Spleen (tissue), 11 donors: ENCODE measurements at regions not wholly inside any gene's neighbourhood (a gene's known extent, or its start where the extent isn't known, plus 50 kb on each side); places are given as distances from the start of the nearest gene placed in this dataset.

Source experiments
- DNase-seq: peaks from one replicate; pipeline ENCODE4 v3.0.0-alpha.2; 2020
- H3K27ac ChIP-seq, 8 donors: fragments of 200-600 bp; sonication (generic) in 7 of 8; 1 replicate in 4 of 8; 2 replicates in 4 of 8; pipeline versions ENCODE4 v1.5.0 to v1.8.0; 2016 to 2021; ENCODE audit warnings: inconsistent platforms in 4 of 8, mild to moderate bottlenecking in 4 of 8, moderate library complexity in 1 of 8
- H3K27me3 ChIP-seq, 7 donors: fragments of 200-600 bp; sonication (generic) in 6 of 7; replicated peaks in 1 of 7; 1 replicate in 4 of 7; 2 replicates in 3 of 7; pipeline versions ENCODE4 v1.5.0 to v1.8.0; 2016 to 2021; ENCODE audit warnings: inconsistent platforms in 3 of 7, mild to moderate bottlenecking in 1 of 7
- H3K36me3 ChIP-seq, 6 donors: fragments of 200-600 bp; sonication (generic) in 5 of 6; 1 replicate in 4 of 6; 2 replicates in 2 of 6; pipeline versions ENCODE4 v1.5.0 to v1.8.0; 2016 to 2021; ENCODE audit warnings: inconsistent platforms in 2 of 6
- H3K4me1 ChIP-seq, 6 donors: fragments of 200-600 bp; sonication (generic) in 5 of 6; 1 replicate in 3 of 6; 2 replicates in 3 of 6; pipeline versions ENCODE4 v1.5.0 to v1.8.0; 2016 to 2021; ENCODE audit warnings: inconsistent platforms in 3 of 6
- H3K4me3 ChIP-seq, 8 donors: fragments of 200-600 bp; sonication (generic) in 7 of 8; 1 replicate in 4 of 8; 2 replicates in 4 of 8; pipeline versions ENCODE4 v1.5.0 to v1.8.0; 2016 to 2021; ENCODE audit warnings: inconsistent platforms in 4 of 8, mild to moderate bottlenecking in 4 of 8, moderate library complexity in 2 of 8
- H3K9me3 ChIP-seq, 8 donors: fragments of 200-600 bp; sonication (generic) in 7 of 8; 1 replicate in 4 of 8; 2 replicates in 4 of 8; pipeline versions ENCODE4 v1.5.0 to v1.8.0; 2016 to 2021; ENCODE audit warnings: inconsistent platforms in 4 of 8
- POLR2A ChIP-seq, 3 donors: fragments of 450-650 bp; IDR thresholded peaks; one replicate each; pipeline ENCODE4 v1.5.1; 2017; ENCODE audit warnings: antibody characterized with exemption in 3 of 3, mild to moderate bottlenecking in 1 of 3
- POLR2AphosphoS5 ChIP-seq, 3 donors: sonication (generic); formaldehyde crosslinking; IDR thresholded peaks; one replicate each; pipeline ENCODE4 v1.5.1; 2017; ENCODE audit warnings: antibody characterized with exemption in 3 of 3
- WGBS, 5 donors: extraction: QIAGEN DNeasy Blood & Tissue Kit in 3 of 5; methylation state at CpG; one replicate each; pipeline versions ENCODE4 v1.1.5 to v1.1.7; 2013 to 2018; 5-methylcytosine and 5-hydroxymethylcytosine counted together
- intact Hi-C: fragments of 100-400 bp; cut with DNase I; formaldehyde crosslinking; loops from one replicate; pipeline ENCODE4 v1.15.0; 2023; ENCODE audit warnings: low total_unique reads
- TF ChIP-seq, protein P1 (sequence below), 11 experiments: fragments of 200-600 bp in 7 of 11; fragments of 450-650 bp in 4 of 11; sonication (generic) in 4 of 11; IDR thresholded peaks in 8 of 11; conservative IDR thresholded peaks in 3 of 11; 1 replicate in 7 of 11; 2 replicates in 4 of 11; pipeline versions ENCODE4 v1.4.0 to v1.8.0; 2016 to 2021; ENCODE audit warnings: antibody characterized with exemption in 11 of 11, inconsistent platforms in 4 of 11, mild to moderate bottlenecking in 1 of 11
- donor health status: healthy with polysubstance abuse.
- donor health status: DM: no; HTN: no; CAD: no; lungs with moderate emphysema.
- donor health status: DM: no; HTN: no; CAD: no.
- donor health status: Bipolar disorder and iron deficiency.
- donor health status: healthy.
- donor health status: DM: no; HTN: no; CAD: no.
- donor health status: DM: yes; HTN: yes; CAD: no.

GRCh38 chr2:145235312-145235711, 715.4 kb upstream of the ZEB2 start:
- WGBS, 5 donors, result 52 to 67% (median 65%) methylated on average over 2 of the region's 2 CpGs
- DNase-seq, result no peak
- TF ChIP-seq POLR2AphosphoS5 (IDR thresholded peaks at IDR 0.05) (no peak), POLR2A (IDR thresholded peaks at IDR 0.05) (no peak)
- TF ChIP-seq, protein P1, sequence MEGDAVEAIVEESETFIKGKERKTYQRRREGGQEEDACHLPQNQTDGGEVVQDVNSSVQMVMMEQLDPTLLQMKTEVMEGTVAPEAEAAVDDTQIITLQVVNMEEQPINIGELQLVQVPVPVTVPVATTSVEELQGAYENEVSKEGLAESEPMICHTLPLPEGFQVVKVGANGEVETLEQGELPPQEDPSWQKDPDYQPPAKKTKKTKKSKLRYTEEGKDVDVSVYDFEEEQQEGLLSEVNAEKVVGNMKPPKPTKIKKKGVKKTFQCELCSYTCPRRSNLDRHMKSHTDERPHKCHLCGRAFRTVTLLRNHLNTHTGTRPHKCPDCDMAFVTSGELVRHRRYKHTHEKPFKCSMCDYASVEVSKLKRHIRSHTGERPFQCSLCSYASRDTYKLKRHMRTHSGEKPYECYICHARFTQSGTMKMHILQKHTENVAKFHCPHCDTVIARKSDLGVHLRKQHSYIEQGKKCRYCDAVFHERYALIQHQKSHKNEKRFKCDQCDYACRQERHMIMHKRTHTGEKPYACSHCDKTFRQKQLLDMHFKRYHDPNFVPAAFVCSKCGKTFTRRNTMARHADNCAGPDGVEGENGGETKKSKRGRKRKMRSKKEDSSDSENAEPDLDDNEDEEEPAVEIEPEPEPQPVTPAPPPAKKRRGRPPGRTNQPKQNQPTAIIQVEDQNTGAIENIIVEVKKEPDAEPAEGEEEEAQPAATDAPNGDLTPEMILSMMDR (IDR thresholded peaks at IDR 0.05 in 8 of 11, conservative IDR thresholded peaks at IDR 0.05 in 3 of 11), result no peak
- H3K27me3 ChIP-seq, result no peaks in the 10 kb centered on the region
- intact Hi-C loops, result no loop called here
- H3K27ac ChIP-seq, result no peak overlapping the region
- H3K4me3 ChIP-seq, result no peak overlapping the region
- no peaks in the 10 kb centered on the region for H3K9me3 ChIP-seq
- H3K4me1 ChIP-seq, result no peaks in the 10 kb centered on the region
- no peaks in the 10 kb centered on the region for H3K36me3 ChIP-seq

GRCh38 chr2:145230546-145230945, 710.6 kb upstream of the ZEB2 start:
- Histone ChIP-seq H3K27ac (no peak overlapping the region), H3K27me3 (no peaks in the 10 kb centered on the region), H3K4me3 (no peak overlapping the region), H3K9me3 (no peaks in the 10 kb centered on the region), H3K36me3 (no peaks in the 10 kb centered on the region), H3K4me1 (no peaks in the 10 kb centered on the region)
- DNase-seq, result no peak
- TF ChIP-seq, protein P1 (IDR thresholded peaks at IDR 0.05 in 8 of 11, conservative IDR thresholded peaks at IDR 0.05 in 3 of 11), result no peak
- no peak for TF ChIP-seq POLR2AphosphoS5 (IDR thresholded peaks at IDR 0.05)
- TF ChIP-seq POLR2A (IDR thresholded peaks at IDR 0.05), result no peak
- intact Hi-C loops, result no loop called here
- 78 to 91% (median 86%) methylated on average over 3 of the region's 3 CpGs for WGBS, 5 donors

DNA sequence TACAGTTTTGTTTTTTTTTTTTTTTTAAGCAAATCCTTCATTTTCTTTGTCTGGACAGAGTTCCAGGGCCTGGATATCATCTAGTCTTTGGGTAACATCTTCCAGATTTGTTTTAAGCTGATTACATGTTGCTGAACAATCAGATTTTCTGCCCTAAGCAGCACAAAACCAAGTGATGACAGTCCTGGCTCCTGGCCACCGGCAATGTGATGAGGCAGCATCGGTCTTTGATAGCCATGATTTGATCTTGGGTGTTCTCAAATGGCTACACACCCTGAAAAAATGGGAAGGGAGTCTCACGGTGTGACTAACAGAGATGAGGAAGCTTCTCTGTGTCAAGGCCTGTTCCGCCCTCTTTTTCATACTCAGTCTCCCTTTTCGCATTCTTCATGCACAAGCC, 708.6 kb upstream of the ZEB2 start:
- no peaks in the 10 kb centered on the region for H3K36me3 ChIP-seq
- intact Hi-C loops, result no loop called here
- no peak overlapping the region for H3K27ac ChIP-seq
- TF ChIP-seq POLR2AphosphoS5 (IDR thresholded peaks at IDR 0.05) (no peak), POLR2A (IDR thresholded peaks at IDR 0.05) (no peak)
- TF ChIP-seq, protein P1 (IDR thresholded peaks at IDR 0.05 in 8 of 11, conservative IDR thresholded peaks at IDR 0.05 in 3 of 11), result no peak
- no peaks in the 10 kb centered on the region for H3K4me1 ChIP-seq
- DNase-seq, result no peak
- H3K9me3 ChIP-seq, result no peaks in the 10 kb centered on the region
- H3K27me3 ChIP-seq, result no peaks in the 10 kb centered on the region
- no peak overlapping the region for H3K4me3 ChIP-seq
- 91 to 96% (median 92%) methylated on average over 5 of the region's 5 CpGs for WGBS, 5 donors

DNA sequence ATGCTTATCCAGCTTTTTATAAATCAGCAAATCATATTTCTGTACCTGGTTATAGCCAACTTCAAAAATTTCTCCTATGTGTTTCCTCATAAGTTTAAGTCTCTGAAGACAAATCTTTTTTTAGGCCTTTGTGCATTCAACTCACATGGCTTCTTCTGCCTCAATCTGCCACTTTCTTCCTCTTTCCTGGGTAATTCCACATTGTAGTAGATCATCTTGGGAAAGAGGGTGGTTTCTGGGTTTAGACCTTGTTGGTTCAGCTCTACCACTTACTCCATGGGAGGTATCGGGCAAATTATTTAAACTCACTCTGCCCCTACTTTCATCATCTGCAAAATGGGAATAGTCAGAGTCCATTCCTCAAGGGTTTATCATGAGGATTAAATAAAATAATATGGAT, 707.0 kb upstream of the ZEB2 start:
- H3K4me3 ChIP-seq, result no peak overlapping the region
- 93 to 100% (median 98%) methylated on average over 1 of the region's 1 CpG for WGBS, 5 donors
- intact Hi-C loops, result no loop called here
- H3K27me3 ChIP-seq, result no peaks in the 10 kb centered on the region
- H3K27ac ChIP-seq, result no peak overlapping the region
- TF ChIP-seq POLR2A (IDR thresholded peaks at IDR 0.05) (no peak), POLR2AphosphoS5 (IDR thresholded peaks at IDR 0.05) (no peak)
- TF ChIP-seq, protein P1 (IDR thresholded peaks at IDR 0.05 in 8 of 11, conservative IDR thresholded peaks at IDR 0.05 in 3 of 11), result no peak
- H3K9me3 ChIP-seq, result no peaks in the 10 kb centered on the region
- no peak for DNase-seq
- no peaks in the 10 kb centered on the region for H3K4me1 ChIP-seq
- H3K36me3 ChIP-seq, result no peaks in the 10 kb centered on the region
